GM12872 (cell line): ENCODE measurements at regions not wholly inside any gene's neighbourhood (a gene's known extent, or its start where the extent isn't known, plus 50 kb on each side); places are given as distances from the start of the nearest gene placed in this dataset.

Experiments
- CTCF ChIP-seq: IDR thresholded peaks from 3 replicates; pipeline ENCODE4 v1.5.1; 2011; ENCODE audit warnings: low read depth, mild to moderate bottlenecking, low read length, moderate library complexity; ENCODE audit not compliant: insufficient read depth

- no peak for TF ChIP-seq CTCF
Measured at GRCh38 chr5:8383616-8384015, 514.7 kb downstream of the MTRR start.

- no peak for TF ChIP-seq CTCF
Measured at GRCh38 chr5:8386719-8387288, 517.9 kb downstream of the MTRR start.

GRCh38 chr5:8391911-8392310 is 523.0 kb downstream of the MTRR start:
- no peak for TF ChIP-seq CTCF

- no peak for TF ChIP-seq CTCF
Measured at GRCh38 chr5:8393240-8393639, 524.3 kb downstream of the MTRR start.

GRCh38 chr5:8394965-8395364 is 526.0 kb downstream of the MTRR start:
- TF ChIP-seq CTCF = no peak

GRCh38 chr5:8396246-8396645 is 527.3 kb downstream of the MTRR start:
- no peak for TF ChIP-seq CTCF

GRCh38 chr5:8396756-8397155 is 527.8 kb downstream of the MTRR start:
- TF ChIP-seq CTCF = no peak
